SH-SY5Y (cell line): ENCODE measurements at regions not wholly inside any gene's neighbourhood (a gene's known extent, or its start where the extent isn't known, plus 50 kb on each side); places are given as distances from the start of the nearest gene placed in this dataset.

ENCODE experiments used
- GATA2 ChIP-seq: IDR thresholded peaks from 2 replicates; pipeline ENCODE4 v1.6.1; 2011; ENCODE audit warnings: mild to moderate bottlenecking, low read depth, low read length
- GATA3 ChIP-seq: IDR thresholded peaks from 2 replicates; pipeline ENCODE4 v1.6.1; 2011; ENCODE audit warnings: low read depth, mild to moderate bottlenecking, low read length, moderate library complexity

- TF ChIP-seq GATA2 (no peak), GATA3 (no peak)
These were observed 336.0 kb downstream of the DHX35 start for GRCh38 chr20:39298121-39298520.
